H1 (cell line): ENCODE measurements at regions not wholly inside any gene's neighbourhood (a gene's known extent, or its start where the extent isn't known, plus 50 kb on each side); places are given as distances from the start of the nearest gene placed in this dataset.

ENCODE experiments used
- CHD2 ChIP-seq: IDR thresholded peaks from 2 replicates; pipeline ENCODE4 v1.6.1; 2012; ENCODE audit warnings: low read length, improper control_type of control experiment
- GTF2F1 ChIP-seq: IDR thresholded peaks from 2 replicates; pipeline ENCODE4 v1.6.1; 2012; ENCODE audit warnings: low read depth, low read length, improper control_type of control experiment, borderline replicate concordance
- JUND ChIP-seq: IDR thresholded peaks from 2 replicates; pipeline ENCODE4 v1.6.1; 2011; ENCODE audit warnings: mild to moderate bottlenecking, improper control_type of control experiment, low read length
- TEAD4 ChIP-seq: IDR thresholded peaks from 2 replicates; pipeline ENCODE4 v1.6.1; 2012; ENCODE audit warnings: low read depth, low read length, inconsistent platforms, mixed read lengths
- TF ChIP-seq, protein P1 (sequence below): fragments of 300-600 bp; sonication (generic); IDR thresholded peaks from 2 replicates; pipeline ENCODE4 v1.7.1; 2012; ENCODE audit warnings: low read length, moderate library complexity, mild to moderate bottlenecking, inconsistent platforms; ENCODE audit not compliant: insufficient replicate concordance

GRCh38 chr2:217142649-217143266 is 282.9 kb upstream of the TNP1 start (continued):
- TF ChIP-seq, protein P1, sequence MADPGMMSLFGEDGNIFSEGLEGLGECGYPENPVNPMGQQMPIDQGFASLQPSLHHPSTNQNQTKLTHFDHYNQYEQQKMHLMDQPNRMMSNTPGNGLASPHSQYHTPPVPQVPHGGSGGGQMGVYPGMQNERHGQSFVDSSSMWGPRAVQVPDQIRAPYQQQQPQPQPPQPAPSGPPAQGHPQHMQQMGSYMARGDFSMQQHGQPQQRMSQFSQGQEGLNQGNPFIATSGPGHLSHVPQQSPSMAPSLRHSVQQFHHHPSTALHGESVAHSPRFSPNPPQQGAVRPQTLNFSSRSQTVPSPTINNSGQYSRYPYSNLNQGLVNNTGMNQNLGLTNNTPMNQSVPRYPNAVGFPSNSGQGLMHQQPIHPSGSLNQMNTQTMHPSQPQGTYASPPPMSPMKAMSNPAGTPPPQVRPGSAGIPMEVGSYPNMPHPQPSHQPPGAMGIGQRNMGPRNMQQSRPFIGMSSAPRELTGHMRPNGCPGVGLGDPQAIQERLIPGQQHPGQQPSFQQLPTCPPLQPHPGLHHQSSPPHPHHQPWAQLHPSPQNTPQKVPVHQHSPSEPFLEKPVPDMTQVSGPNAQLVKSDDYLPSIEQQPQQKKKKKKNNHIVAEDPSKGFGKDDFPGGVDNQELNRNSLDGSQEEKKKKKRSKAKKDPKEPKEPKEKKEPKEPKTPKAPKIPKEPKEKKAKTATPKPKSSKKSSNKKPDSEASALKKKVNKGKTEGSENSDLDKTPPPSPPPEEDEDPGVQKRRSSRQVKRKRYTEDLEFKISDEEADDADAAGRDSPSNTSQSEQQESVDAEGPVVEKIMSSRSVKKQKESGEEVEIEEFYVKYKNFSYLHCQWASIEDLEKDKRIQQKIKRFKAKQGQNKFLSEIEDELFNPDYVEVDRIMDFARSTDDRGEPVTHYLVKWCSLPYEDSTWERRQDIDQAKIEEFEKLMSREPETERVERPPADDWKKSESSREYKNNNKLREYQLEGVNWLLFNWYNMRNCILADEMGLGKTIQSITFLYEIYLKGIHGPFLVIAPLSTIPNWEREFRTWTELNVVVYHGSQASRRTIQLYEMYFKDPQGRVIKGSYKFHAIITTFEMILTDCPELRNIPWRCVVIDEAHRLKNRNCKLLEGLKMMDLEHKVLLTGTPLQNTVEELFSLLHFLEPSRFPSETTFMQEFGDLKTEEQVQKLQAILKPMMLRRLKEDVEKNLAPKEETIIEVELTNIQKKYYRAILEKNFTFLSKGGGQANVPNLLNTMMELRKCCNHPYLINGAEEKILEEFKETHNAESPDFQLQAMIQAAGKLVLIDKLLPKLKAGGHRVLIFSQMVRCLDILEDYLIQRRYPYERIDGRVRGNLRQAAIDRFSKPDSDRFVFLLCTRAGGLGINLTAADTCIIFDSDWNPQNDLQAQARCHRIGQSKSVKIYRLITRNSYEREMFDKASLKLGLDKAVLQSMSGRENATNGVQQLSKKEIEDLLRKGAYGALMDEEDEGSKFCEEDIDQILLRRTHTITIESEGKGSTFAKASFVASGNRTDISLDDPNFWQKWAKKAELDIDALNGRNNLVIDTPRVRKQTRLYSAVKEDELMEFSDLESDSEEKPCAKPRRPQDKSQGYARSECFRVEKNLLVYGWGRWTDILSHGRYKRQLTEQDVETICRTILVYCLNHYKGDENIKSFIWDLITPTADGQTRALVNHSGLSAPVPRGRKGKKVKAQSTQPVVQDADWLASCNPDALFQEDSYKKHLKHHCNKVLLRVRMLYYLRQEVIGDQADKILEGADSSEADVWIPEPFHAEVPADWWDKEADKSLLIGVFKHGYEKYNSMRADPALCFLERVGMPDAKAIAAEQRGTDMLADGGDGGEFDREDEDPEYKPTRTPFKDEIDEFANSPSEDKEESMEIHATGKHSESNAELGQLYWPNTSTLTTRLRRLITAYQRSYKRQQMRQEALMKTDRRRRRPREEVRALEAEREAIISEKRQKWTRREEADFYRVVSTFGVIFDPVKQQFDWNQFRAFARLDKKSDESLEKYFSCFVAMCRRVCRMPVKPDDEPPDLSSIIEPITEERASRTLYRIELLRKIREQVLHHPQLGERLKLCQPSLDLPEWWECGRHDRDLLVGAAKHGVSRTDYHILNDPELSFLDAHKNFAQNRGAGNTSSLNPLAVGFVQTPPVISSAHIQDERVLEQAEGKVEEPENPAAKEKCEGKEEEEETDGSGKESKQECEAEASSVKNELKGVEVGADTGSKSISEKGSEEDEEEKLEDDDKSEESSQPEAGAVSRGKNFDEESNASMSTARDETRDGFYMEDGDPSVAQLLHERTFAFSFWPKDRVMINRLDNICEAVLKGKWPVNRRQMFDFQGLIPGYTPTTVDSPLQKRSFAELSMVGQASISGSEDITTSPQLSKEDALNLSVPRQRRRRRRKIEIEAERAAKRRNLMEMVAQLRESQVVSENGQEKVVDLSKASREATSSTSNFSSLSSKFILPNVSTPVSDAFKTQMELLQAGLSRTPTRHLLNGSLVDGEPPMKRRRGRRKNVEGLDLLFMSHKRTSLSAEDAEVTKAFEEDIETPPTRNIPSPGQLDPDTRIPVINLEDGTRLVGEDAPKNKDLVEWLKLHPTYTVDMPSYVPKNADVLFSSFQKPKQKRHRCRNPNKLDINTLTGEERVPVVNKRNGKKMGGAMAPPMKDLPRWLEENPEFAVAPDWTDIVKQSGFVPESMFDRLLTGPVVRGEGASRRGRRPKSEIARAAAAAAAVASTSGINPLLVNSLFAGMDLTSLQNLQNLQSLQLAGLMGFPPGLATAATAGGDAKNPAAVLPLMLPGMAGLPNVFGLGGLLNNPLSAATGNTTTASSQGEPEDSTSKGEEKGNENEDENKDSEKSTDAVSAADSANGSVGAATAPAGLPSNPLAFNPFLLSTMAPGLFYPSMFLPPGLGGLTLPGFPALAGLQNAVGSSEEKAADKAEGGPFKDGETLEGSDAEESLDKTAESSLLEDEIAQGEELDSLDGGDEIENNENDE, result no peak
- TF ChIP-seq JUND (no peak), GTF2F1 (no peak), TEAD4 (peak; percentile 57; the same call in 1 of the 2 replicates), CHD2 (no peak)
